Osteoblast (primary cell): ENCODE measurements at regions not wholly inside any gene's neighbourhood (a gene's known extent, or its start where the extent isn't known, plus 50 kb on each side); places are given as distances from the start of the nearest gene placed in this dataset.
A peak's percentile ranks its signal among the peaks of the same experiment; 100 is the strongest.

ENCODE experiments used
- DNase-seq: peaks from one replicate; pipeline ENCODE4 v3.0.0; 2011; ENCODE audit warnings: low spot score, mixed read lengths; ENCODE audit not compliant: insufficient read length; ENCODE audit errors: missing footprints
- H2AFZ ChIP-seq: 2 replicates; pipeline ENCODE4 v1.6.0; 2011; ENCODE audit warnings: mild to moderate bottlenecking, low read length
- H3K27ac ChIP-seq: 2 replicates; pipeline ENCODE4 v1.5.1; 2011; ENCODE audit warnings: mild to moderate bottlenecking, low read depth, low read length, moderate library complexity
- H3K27me3 ChIP-seq: 2 replicates; pipeline ENCODE4 v1.6.0; 2012; ENCODE audit warnings: mild to moderate bottlenecking, control low read depth, inconsistent platforms, low read length, moderate library complexity; ENCODE audit not compliant: insufficient read depth
- H3K36me3 ChIP-seq: 2 replicates; pipeline ENCODE4 v1.5.1; 2011; ENCODE audit warnings: mild to moderate bottlenecking, low read length, control low read depth, moderate library complexity; ENCODE audit not compliant: insufficient read depth
- H3K4me1 ChIP-seq: 2 replicates; pipeline ENCODE4 v1.5.1; 2011; ENCODE audit warnings: mild to moderate bottlenecking, low read length, control low read depth, moderate library complexity; ENCODE audit not compliant: insufficient read depth
- H3K4me2 ChIP-seq: 2 replicates; pipeline ENCODE4 v1.6.0; 2011; ENCODE audit warnings: mild to moderate bottlenecking, low read length; ENCODE audit not compliant: insufficient read depth
- H3K4me3 ChIP-seq: fragments of 200-600 bp; sonication (generic); 3 replicates; pipeline ENCODE4 v1.5.1; 2012; ENCODE audit warnings: mild to moderate bottlenecking, low read length, inconsistent platforms; ENCODE audit not compliant: insufficient read depth
- H3K79me2 ChIP-seq: 2 replicates; pipeline ENCODE4 v1.6.0; 2012; ENCODE audit warnings: mild to moderate bottlenecking, low read length, control low read depth, inconsistent platforms; ENCODE audit not compliant: insufficient read depth
- H3K9me3 ChIP-seq: 2 replicates; pipeline ENCODE4 v1.5.1; 2011; ENCODE audit warnings: low read depth, low read length, control low read depth
- H4K20me1 ChIP-seq: 2 replicates; pipeline ENCODE4 v1.6.0; 2012; ENCODE audit warnings: mild to moderate bottlenecking, low read length, control low read depth; ENCODE audit not compliant: insufficient read depth
- CTCF ChIP-seq: IDR thresholded peaks from 2 replicates; pipeline ENCODE4 v1.5.1; 2011; ENCODE audit warnings: mild to moderate bottlenecking, low read depth, low read length, moderate library complexity; ENCODE audit errors: extremely low read depth

- H3K4me2 ChIP-seq: no peak overlapping the region
- TF ChIP-seq CTCF: no peak
- H4K20me1 ChIP-seq: no peaks in the 10 kb centered on the region
- no peak overlapping the region for H2AFZ ChIP-seq
- H3K27ac ChIP-seq: no peak overlapping the region
- no peak overlapping the region for H3K4me3 ChIP-seq
- DNase-seq: no peak
- no peaks in the 10 kb centered on the region for H3K4me1 ChIP-seq
- H3K27me3 ChIP-seq: no peaks in the 10 kb centered on the region
- no peaks in the 10 kb centered on the region for H3K9me3 ChIP-seq
- no peaks in the 10 kb centered on the region for H3K79me2 ChIP-seq
- H3K36me3 ChIP-seq: no peaks in the 10 kb centered on the region
Measured at GRCh38 chr11:111086058-111086457, 159.5 kb upstream of the POU2AF2 start.

GRCh38 chr11:111082664-111083063 is 162.9 kb upstream of the POU2AF2 start:
- Histone ChIP-seq H2AFZ (no peak overlapping the region), H3K79me2 (no peaks in the 10 kb centered on the region), H3K36me3 (no peaks in the 10 kb centered on the region), H4K20me1 (no peaks in the 10 kb centered on the region), H3K27ac (no peak overlapping the region), H3K27me3 (no peaks in the 10 kb centered on the region), H3K4me2 (no peak overlapping the region), H3K4me3 (no peak overlapping the region), H3K4me1 (no peaks in the 10 kb centered on the region), H3K9me3 (no peaks in the 10 kb centered on the region)
- TF ChIP-seq CTCF: no peak
- DNase-seq: no peak

- Histone ChIP-seq H3K36me3 (no peaks in the 10 kb centered on the region), H3K4me3 (no peak overlapping the region), H3K9me3 (no peaks in the 10 kb centered on the region), H3K27ac (no peak overlapping the region), H3K79me2 (no peaks in the 10 kb centered on the region), H3K27me3 (no peaks in the 10 kb centered on the region), H3K4me2 (no peak overlapping the region), H3K4me1 (no peaks in the 10 kb centered on the region), H4K20me1 (no peaks in the 10 kb centered on the region), H2AFZ (no peak overlapping the region)
- TF ChIP-seq CTCF: no peak
- no peak for DNase-seq
Measured at GRCh38 chr11:111081021-111081511, 164.5 kb upstream of the POU2AF2 start.

GRCh38 chr11:111077530-111078322 is 167.8 kb upstream of the POU2AF2 start:
- no peak for TF ChIP-seq CTCF
- DNase-seq: peak; percentile 29

More at GRCh38 chr11:111077530-111078322, 167.8 kb upstream of the POU2AF2 start:
- no peak overlapping the region for H2AFZ ChIP-seq
- H3K27ac ChIP-seq: no peak overlapping the region
- H3K9me3 ChIP-seq: no peaks in the 10 kb centered on the region
- H3K4me3 ChIP-seq: no peak overlapping the region
- no peaks in the 10 kb centered on the region for H3K79me2 ChIP-seq
- H3K4me1 ChIP-seq: no peaks in the 10 kb centered on the region
- H3K4me2 ChIP-seq: no peak overlapping the region
- no peaks in the 10 kb centered on the region for H3K27me3 ChIP-seq
- no peaks in the 10 kb centered on the region for H3K36me3 ChIP-seq
- H4K20me1 ChIP-seq: no peaks in the 10 kb centered on the region
